ENCODE measurements at regions not wholly inside any gene's neighbourhood (a gene's known extent, or its start where the extent isn't known, plus 50 kb on each side); places are given as distances from the start of the nearest gene placed in this dataset.

GRCh38 chr12:11568762-11569478 is 80.6 kb upstream of the ETV6 start:
- no peak for DNase-seq

DNA sequence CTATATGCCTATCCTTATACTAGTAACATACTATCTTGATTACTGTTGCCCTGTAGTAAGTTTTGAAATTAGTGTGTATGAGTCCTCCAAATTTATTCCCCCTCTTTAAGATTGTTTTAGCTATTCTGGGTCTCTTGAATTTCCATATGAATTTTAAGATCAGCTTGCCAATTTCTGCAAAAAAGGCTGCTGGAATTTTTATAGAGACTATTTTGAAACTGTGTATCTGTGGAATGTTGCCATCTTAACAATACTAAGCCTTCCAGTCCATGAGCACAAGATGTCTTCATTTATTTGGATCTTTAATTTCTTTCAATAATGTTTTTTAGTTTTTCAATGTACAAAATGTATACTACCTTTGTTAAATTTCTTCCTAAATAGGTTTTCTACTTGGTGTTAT is 79.8 kb upstream of the ETV6 start:
- no peak for DNase-seq

DNA sequence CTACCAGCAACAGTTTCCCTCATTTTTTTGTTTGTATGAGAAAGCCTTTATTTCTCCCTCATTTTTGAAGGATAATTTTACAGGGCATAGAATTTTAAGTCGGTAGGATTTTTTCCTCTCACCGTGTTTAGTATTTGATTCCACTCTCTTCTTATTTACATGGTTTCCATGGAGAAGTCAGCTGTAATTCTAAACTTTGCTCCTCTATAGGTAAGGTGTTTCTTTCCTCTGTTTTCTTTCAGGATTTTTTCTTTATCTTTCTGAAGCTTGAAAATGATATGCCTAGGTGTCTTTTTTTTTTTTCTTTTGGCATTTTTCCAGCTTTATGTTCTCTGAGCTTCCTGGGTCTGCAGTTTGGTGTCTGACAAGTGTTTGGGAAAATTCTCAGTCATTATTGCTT is 75.6 kb upstream of the ETV6 start:
- DNase-seq, result no peak

GRCh38 chr12:11576104-11576503 is 73.4 kb upstream of the ETV6 start:
- no peak for DNase-seq

GRCh38 chr12:11577658-11578260 is 71.7 kb upstream of the ETV6 start:
- DNase-seq, result no peak

DNA sequence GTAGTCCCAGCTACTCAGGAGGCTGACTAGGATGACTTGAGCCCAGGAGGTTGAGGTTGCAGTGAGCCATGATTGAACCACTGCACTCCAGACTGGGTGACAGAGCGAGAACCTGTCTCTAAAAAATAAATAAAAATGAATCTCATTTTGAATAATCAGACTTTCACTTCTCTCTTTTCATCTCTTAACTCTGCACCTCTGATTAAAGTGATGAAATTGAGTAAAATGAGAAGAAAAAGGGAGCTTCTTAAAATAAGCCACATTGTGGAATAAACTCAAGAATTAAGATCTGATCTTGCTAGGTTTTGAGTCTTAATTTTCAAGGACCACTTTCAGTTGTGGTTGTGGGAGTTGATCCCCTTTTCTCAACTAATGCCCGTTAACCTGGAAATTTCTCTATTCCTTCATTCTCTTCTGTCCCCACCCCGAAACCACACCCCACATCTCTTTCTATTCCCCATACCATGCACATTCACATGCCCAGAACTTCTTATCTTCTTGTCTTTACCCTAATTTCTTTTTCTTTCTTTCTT is 70.9 kb upstream of the ETV6 start:
- DNase-seq, result no peak

GRCh38 chr12:11580125-11580751 is 69.2 kb upstream of the ETV6 start:
- peak; percentile 35 for DNase-seq

DNA sequence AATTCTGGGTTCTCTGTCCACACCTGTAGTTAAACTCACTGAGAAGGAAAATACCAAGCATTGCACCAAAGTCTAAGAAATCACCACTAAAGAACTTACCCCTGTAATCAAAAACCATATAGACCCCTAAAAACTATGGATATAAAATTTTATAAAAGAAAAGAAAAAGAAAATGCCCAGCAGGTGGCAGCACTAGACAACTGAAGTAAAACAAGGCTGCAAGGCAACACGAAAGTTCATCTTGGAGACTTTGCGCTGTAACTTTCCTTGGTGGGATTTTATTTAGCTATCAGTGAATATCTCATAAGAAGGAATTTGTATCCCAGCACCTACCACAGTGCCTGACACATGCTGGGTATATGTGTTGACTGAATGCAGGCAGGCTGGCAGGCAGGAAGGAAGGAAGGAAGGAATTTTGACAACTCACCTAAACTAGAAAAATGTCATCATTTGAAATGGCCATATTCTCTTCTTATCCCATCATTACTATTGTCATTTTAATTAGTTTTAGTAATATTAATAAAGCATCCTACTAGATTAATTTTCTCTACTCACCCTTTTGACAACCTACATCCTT is 68.2 kb upstream of the ETV6 start:
- peak; percentile 39 for DNase-seq

DNA sequence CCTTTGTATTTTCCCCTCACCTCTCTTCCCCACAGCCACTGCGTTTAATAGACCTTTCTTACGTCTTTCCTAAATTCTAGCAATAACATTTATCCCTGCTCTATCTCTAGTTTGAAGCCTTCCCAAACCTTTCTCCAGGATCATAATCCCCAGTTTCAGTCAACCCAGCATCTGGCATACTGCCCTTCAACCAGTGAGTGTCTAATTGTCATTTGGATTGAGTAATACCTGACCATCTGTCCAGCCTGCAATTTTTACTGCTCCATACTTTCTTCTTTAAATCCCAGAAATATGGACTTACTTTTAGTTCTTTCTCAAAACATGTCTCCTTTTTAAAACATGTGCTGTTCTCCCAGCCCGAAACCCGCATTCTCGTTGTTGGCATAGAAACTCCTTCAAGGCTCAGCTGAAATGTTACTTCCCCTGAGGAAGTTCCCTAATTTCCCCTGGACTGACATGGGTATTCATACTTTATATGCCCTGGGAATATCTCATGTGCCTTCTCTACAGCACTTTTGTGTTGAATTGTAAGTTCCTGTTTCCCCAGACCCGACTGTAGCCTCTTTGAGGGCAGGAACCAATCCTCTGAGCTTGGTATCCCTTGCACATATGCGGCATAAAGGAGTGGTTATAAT is 65.1 kb upstream of the ETV6 start:
- DNase-seq, result peak; percentile 48

DNA sequence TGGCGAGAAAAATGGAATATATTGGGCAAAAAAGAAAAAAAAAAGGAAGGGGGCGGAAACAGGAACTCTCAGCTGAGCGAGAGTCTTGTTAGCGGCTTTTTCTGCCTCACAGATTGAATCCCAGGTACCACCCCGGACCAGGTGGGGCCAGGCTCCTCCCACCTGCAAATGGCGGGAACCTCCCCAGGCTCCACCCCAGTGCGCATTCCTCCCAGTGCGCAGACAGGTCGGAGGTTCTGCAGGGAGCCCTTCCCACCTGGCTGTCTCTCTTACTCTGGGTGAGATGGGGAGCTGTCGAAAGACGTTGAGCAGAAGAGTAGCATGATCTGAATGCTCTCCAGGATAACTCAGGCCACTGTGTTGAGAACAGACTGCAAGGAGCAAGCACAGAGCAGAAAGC is 57.0 kb upstream of the ETV6 start:
- DNase-seq, result no peak

- DNase-seq, result no peak
Measured at GRCh38 chr12:11593013-11593412, 56.5 kb upstream of the ETV6 start.

GRCh38 chr12:11595080-11595479 is 54.4 kb upstream of the ETV6 start:
- DNase-seq, result no peak

DNA sequence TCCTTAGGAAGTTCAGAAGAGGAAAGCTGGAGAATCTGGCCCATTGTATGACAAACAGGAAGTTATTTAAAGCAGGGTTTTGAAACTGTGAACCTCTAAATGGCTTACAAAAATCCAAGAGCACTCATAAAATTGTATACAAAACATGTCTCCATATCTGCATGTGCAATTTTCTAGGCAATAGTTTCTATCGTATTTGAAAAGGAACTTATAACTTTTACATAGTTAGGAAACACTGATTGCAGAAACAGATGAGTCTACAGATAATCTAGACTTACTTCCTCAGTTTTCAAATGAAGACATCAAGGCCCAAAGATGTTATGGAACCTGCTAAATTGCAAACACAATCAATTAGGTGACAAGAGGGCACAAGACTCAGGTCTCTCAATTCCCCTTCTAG is 53.3 kb upstream of the ETV6 start:
- DNase-seq, result no peak

DNA sequence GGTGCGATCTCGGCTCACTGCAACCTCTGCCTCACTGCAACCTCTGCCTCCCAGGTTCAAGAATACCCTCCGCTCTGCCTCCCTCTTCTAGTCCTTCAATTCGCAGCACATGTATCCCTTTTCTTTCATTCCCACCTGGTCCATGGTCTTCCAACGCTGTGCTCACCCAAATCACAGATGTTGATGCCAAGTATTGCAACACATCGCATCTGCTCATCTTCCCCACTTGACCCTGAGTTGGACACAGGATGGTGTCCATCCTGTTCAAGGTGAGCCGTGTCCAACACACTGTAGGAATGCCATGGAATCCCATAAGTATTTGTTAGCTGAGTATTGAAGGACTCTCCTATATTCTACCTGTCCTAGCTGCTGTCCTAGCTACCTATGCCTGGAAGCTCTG is 50.6 kb upstream of the ETV6 start:
- no peak for DNase-seq
